Mucosa of descending colon (tissue), 3 donors: ENCODE measurements at regions not wholly inside any gene's neighbourhood (a gene's known extent, or its start where the extent isn't known, plus 50 kb on each side); places are given as distances from the start of the nearest gene placed in this dataset.
A peak's percentile ranks its signal among the peaks of the same experiment; 100 is the strongest.

Experiments
- ATAC-seq: fragments of 200-7000 bp; cut with Tn5 transposase; one replicate; pipeline ENCODE4 v1.9.1; 2020; ENCODE audit warnings: mild to moderate bottlenecking, moderate library complexity
- DNase-seq, 3 donors: peaks; one replicate each; pipeline ENCODE4 v3.0.0-alpha.2; 2020
- H3K36me3 ChIP-seq: fragments of 200-600 bp; one replicate; pipeline ENCODE4 v1.8.0; 2021; ENCODE audit warnings: low read depth, mild to moderate bottlenecking
- H3K4me1 ChIP-seq: fragments of 200-600 bp; one replicate; pipeline ENCODE4 v1.8.0; 2021; ENCODE audit warnings: low read depth, mild to moderate bottlenecking
- H3K4me3 ChIP-seq: fragments of 200-600 bp; one replicate; pipeline ENCODE4 v1.8.0; 2021; ENCODE audit warnings: mild to moderate bottlenecking
- H3K9me3 ChIP-seq: fragments of 200-600 bp; one replicate; pipeline ENCODE4 v1.8.0; 2021; ENCODE audit warnings: mild to moderate bottlenecking
- intact Hi-C, 2 donors: fragments of 100-400 bp; cut with DNase I in 1 of 2; cut with micrococcal nuclease in 1 of 2; formaldehyde crosslinking; loops; one replicate each; pipeline versions ENCODE4 v1.11.0 to v1.11.1; 2022; cut with DNase I, micrococcal nuclease
- TF ChIP-seq, protein P1 (sequence below): fragments of 200-600 bp; IDR thresholded peaks from one replicate; pipeline ENCODE4 v1.8.0; 2022; ENCODE audit warnings: antibody characterized with exemption, mild to moderate bottlenecking
- donor health status: DM: no; HTN: no; CAD: no; lungs with moderate emphysema.
- donor health status: DM: no; HTN: no; CAD: no.
- donor health status: DM: no; HTN: yes; CAD: no.

DNA sequence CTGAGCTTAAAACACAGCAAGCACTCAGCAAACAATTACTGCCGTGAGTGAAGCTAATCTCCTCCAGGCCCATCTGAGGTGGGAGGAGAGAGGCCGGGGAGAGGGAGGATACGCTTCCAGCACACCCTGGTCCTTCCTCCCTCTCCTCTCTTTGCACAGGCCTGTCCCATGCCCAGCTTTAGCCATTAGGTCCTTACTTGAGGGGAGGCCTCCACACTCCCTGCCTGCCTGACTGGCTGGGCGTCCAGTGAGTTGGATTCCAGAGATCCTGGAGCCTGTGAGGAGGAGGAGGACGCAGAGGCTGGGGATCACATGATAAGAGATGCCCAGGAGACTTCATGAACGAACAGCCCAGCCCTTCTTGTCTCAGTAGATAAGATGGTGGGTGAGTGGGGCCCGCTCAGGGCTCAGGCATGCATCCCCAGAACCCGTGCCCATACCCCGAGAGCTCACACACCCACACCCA is 65.1 kb upstream of the NCOR2 start:
- Histone ChIP-seq H3K9me3 (no peaks in the 10 kb centered on the region), H3K36me3 (no peaks in the 10 kb centered on the region), H3K4me1 (no peaks in the 10 kb centered on the region), H3K4me3 (no peak overlapping the region)
- DNase-seq (no peak), ATAC-seq (peak; percentile 34)
- TF ChIP-seq, protein P1, sequence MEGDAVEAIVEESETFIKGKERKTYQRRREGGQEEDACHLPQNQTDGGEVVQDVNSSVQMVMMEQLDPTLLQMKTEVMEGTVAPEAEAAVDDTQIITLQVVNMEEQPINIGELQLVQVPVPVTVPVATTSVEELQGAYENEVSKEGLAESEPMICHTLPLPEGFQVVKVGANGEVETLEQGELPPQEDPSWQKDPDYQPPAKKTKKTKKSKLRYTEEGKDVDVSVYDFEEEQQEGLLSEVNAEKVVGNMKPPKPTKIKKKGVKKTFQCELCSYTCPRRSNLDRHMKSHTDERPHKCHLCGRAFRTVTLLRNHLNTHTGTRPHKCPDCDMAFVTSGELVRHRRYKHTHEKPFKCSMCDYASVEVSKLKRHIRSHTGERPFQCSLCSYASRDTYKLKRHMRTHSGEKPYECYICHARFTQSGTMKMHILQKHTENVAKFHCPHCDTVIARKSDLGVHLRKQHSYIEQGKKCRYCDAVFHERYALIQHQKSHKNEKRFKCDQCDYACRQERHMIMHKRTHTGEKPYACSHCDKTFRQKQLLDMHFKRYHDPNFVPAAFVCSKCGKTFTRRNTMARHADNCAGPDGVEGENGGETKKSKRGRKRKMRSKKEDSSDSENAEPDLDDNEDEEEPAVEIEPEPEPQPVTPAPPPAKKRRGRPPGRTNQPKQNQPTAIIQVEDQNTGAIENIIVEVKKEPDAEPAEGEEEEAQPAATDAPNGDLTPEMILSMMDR = no peak
- intact Hi-C loops = no loop called here

DNA sequence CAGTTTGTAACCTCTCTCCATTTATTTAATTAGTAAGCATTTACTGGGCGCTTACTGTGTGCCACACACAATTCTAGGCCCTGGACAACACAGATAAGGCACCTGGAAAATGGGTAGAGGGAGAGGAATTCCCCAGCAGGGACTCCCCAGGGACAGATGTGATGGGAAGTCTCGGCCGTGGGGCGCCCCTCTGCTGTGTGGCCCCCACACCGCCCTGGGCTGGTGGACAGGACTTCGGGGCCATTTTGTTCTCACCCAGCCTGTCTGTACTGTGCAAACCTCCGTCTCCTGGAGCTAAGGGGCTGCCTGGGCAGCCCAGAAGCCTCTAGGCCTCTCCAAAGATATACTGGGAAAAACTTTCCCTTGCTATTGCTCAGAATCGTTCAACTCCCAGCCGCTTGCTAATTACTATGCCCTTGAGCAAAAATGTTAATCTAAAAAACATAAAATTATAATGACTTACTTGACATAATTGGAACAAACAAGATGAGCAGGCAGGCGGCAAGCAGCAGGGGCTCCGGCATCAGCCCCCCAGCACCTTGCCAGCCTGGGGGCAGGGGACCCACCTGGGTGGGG is 64.4 kb upstream of the NCOR2 start:
- Histone ChIP-seq H3K4me1 (peaks cover 2% of the 10 kb centered on the region), H3K9me3 (no peaks in the 10 kb centered on the region), H3K36me3 (no peaks in the 10 kb centered on the region), H3K4me3 (no peak overlapping the region)
- ATAC-seq = no peak
- intact Hi-C loops = no loop called here
- TF ChIP-seq, protein P1 = no peak
- no peak for DNase-seq

DNA sequence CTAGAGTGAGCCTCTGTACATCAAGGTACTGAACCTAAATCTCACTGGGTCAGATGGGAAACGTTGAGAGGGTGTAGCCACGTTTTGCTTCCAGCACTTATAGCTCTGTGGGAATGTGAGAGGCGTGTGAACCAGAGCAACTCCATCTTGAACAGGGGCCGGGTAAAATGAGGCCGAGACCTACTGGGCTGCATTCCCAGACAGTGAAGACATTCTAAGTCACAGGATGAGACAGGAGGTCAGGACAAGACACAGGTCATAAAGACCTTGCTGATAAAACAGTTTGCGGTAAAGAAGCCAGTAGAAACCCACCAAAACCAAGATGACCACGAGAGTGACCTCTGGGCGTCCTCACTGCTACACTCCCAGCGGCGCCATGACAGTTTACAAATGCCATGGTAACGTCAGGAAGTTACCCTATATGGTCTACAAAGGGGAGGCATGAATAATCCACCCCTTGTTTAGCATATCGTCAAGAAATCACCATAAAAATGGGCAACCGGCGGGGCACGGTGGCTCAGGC is 63.4 kb upstream of the NCOR2 start:
- no peak for DNase-seq

DNA sequence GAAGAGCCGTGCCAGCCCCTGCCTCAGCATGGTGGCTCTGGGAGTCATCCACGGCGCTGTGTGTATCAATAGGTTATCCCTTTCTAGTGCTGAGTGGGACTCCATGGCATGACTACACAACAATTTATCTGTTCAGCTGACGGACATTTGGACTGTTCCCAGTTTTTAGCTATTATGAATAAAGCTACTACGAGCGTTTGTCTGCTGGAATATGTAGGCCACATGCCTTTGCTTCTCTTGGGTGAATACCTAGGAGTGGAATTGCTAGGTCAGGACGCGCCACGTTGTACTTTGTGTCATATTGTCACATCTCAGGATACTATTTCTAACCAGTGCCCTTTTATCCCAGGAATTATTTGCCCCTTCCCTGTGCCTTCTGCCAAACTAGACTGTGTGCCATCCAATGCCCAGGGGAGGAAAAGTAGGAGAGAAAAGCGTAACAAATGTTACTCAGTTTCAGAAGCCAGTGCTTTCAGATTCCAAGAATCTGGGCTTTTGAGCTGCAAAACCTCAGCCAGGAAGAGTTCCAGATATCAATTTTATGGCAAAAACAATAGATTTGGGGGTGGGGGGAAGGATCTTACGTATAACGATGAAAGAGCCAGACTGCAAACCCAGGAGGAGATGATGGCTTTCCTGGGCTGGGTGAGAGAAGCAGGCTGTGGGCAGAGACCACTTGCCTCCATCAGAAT is 62.5 kb upstream of the NCOR2 start:
- Histone ChIP-seq H3K9me3 (no peaks in the 10 kb centered on the region), H3K4me3 (no peak overlapping the region), H3K36me3 (no peaks in the 10 kb centered on the region), H3K4me1 (peaks cover 12% of the 10 kb centered on the region)
- TF ChIP-seq, protein P1 = no peak
- ATAC-seq = no peak
- DNase-seq = no peak
- intact Hi-C loops = no loop called here

More for the DNA sequence above, 63.4 kb upstream of the NCOR2 start:
- peaks cover 11% of the 10 kb centered on the region for H3K4me1 ChIP-seq
- intact Hi-C loops = no loop called here
- no peaks in the 10 kb centered on the region for H3K9me3 ChIP-seq
- ATAC-seq = no peak
- H3K4me3 ChIP-seq = no peak overlapping the region
- H3K36me3 ChIP-seq = no peaks in the 10 kb centered on the region
- TF ChIP-seq, protein P1 = no peak

DNA sequence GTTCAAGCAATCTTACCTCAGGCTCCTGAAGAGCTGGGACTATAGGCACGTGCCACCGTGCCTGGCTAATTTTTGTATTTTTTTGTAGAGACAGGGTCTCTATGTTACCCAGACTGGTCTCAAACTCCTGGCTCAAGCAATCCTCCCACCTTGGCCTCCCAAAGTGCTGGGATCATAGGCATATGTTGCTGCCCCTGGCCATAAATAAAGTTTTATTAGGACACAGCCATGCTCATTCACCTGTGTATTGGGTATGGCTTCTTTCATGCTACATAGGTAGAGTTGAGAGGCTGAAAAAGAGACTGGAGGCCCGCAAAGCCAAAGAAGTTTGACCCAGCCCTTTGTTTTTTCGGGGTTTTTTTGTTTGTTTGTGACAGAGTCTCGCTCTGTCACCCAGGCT is 61.7 kb upstream of the NCOR2 start:
- peaks cover 12% of the 10 kb centered on the region for H3K4me1 ChIP-seq
- H3K36me3 ChIP-seq = no peaks in the 10 kb centered on the region
- DNase-seq (no peak), ATAC-seq (no peak)
- no peaks in the 10 kb centered on the region for H3K9me3 ChIP-seq
- intact Hi-C loops = no loop called here
- no peak overlapping the region for H3K4me3 ChIP-seq
- TF ChIP-seq, protein P1 = no peak
